Sigmoid colon (tissue), 4 donors: ENCODE measurements at regions not wholly inside any gene's neighbourhood (a gene's known extent, or its start where the extent isn't known, plus 50 kb on each side); places are given as distances from the start of the nearest gene placed in this dataset.

Experiments
- POLR2A ChIP-seq, 2 donors: fragments of 450-650 bp; IDR thresholded peaks; one replicate each; pipeline ENCODE4 v1.6.1; 2016; ENCODE audit warnings: antibody characterized with exemption in 2 of 2, mild to moderate bottlenecking in 2 of 2, moderate library complexity in 2 of 2
- POLR2AphosphoS5 ChIP-seq, 4 donors: sonication (generic); formaldehyde crosslinking; IDR thresholded peaks; one replicate each; pipeline ENCODE4 v1.6.1; 2017; ENCODE audit warnings: antibody characterized with exemption in 4 of 4
- TF ChIP-seq, protein P1 (sequence below), 4 experiments: fragments of 450-650 bp in 3 of 4; fragments of 200-600 bp in 1 of 4; IDR thresholded peaks; one replicate each; pipeline ENCODE4 v1.5.1; 2016 to 2019; ENCODE audit warnings: antibody characterized with exemption in 4 of 4, mild to moderate bottlenecking in 3 of 4, moderate library complexity in 2 of 4

DNA sequence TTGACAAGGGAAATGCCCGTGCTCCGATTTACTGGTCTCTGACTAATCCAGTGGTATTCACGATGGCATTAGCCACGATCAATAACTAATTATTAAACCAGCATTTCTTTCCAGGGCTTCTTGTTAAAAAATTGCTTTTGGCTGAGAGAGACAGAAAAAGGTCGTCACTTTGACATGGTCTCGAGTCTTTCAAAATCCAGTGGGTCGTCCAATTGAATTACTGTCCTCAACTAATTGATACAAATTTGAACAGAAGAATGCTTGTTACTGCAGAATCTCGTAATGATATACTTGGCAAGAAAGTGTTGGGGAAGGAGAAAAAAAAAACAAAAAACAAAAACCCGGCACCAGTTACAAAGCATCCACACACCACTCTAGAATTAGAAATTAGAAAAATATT is 318.4 kb downstream of the NR2F2 start:
- TF ChIP-seq POLR2AphosphoS5 (IDR thresholded peaks at IDR 0.05) = no peak
- TF ChIP-seq POLR2A (IDR thresholded peaks at IDR 0.05) = no peak
- TF ChIP-seq, protein P1, sequence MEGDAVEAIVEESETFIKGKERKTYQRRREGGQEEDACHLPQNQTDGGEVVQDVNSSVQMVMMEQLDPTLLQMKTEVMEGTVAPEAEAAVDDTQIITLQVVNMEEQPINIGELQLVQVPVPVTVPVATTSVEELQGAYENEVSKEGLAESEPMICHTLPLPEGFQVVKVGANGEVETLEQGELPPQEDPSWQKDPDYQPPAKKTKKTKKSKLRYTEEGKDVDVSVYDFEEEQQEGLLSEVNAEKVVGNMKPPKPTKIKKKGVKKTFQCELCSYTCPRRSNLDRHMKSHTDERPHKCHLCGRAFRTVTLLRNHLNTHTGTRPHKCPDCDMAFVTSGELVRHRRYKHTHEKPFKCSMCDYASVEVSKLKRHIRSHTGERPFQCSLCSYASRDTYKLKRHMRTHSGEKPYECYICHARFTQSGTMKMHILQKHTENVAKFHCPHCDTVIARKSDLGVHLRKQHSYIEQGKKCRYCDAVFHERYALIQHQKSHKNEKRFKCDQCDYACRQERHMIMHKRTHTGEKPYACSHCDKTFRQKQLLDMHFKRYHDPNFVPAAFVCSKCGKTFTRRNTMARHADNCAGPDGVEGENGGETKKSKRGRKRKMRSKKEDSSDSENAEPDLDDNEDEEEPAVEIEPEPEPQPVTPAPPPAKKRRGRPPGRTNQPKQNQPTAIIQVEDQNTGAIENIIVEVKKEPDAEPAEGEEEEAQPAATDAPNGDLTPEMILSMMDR (IDR thresholded peaks at IDR 0.05) = no peak
